HCT116 (cell line): ENCODE measurements at regions not wholly inside any gene's neighbourhood (a gene's known extent, or its start where the extent isn't known, plus 50 kb on each side); places are given as distances from the start of the nearest gene placed in this dataset.

Experiments used
- CEBPB ChIP-seq: IDR thresholded peaks from 2 replicates; pipeline ENCODE4 v1.6.1; 2012; ENCODE audit warnings: low read depth
- CTCF ChIP-seq, 3 experiments: fragments of 200-600 bp in 1 of 3; sonication (generic) in 1 of 3; IDR thresholded peaks in 2 of 3; conservative IDR thresholded peaks in 1 of 3; 2 replicates each; pipeline ENCODE4 v1.5.1; 2012 to 2017; ENCODE audit warnings: low read depth in 2 of 3, low read length in 2 of 3, antibody characterized with exemption in 1 of 3, borderline replicate concordance in 1 of 3, control low read depth in 1 of 3, mild to moderate bottlenecking in 1 of 3, mixed read lengths in 1 of 3, mixed run types in 1 of 3, moderate library complexity in 1 of 3; ENCODE audit not compliant: insufficient read depth in 1 of 3
- EGR1 ChIP-seq: IDR thresholded peaks from 2 replicates; pipeline ENCODE4 v1.6.1; 2012; ENCODE audit warnings: low read depth
- EZH2 ChIP-seq: fragments of 200-600 bp; sonication (generic); IDR thresholded peaks from 2 replicates; pipeline ENCODE4 v1.6.1; 2017; ENCODE audit warnings: antibody characterized with exemption, mixed run types
- EZH2phosphoT487 ChIP-seq: fragments of 200-600 bp; IDR thresholded peaks from 2 replicates; pipeline ENCODE4 v1.6.1; 2018; ENCODE audit warnings: antibody characterized with exemption, borderline replicate concordance
- JUND ChIP-seq: IDR thresholded peaks from 2 replicates; pipeline ENCODE4 v1.6.1; 2012
- POLR2A ChIP-seq: IDR thresholded peaks from 2 replicates; pipeline ENCODE4 v1.7.0; 2011; ENCODE audit warnings: borderline replicate concordance; ENCODE audit not compliant: insufficient read depth, insufficient read length; ENCODE audit errors: extremely low read depth
- POLR2AphosphoS5 ChIP-seq: IDR thresholded peaks from 2 replicates; pipeline ENCODE4 v1.6.1; 2011; ENCODE audit warnings: mild to moderate bottlenecking, low read depth, low read length, moderate library complexity

- TF ChIP-seq EZH2 (no peak), CEBPB (no peak), CTCF (IDR thresholded peaks at IDR 0.05 in 2 of 3, conservative IDR thresholded peaks at IDR 0.05 in 1 of 3; ENCODE audit: borderline replicate concordance in 1 of 3, insufficient read depth in 1 of 3, low read depth in 2 of 3, low read length in 2 of 3) (no peak), POLR2AphosphoS5 (no peak), JUND (no peak), POLR2A (no peak), EGR1 (no peak), EZH2phosphoT487 (no peak)
These were observed 794.2 kb downstream of the DHX35 start for GRCh38 chr20:39756369-39756768.
